ENCODE measurements at regions not wholly inside any gene's neighbourhood (a gene's known extent, or its start where the extent isn't known, plus 50 kb on each side); places are given as distances from the start of the nearest gene placed in this dataset.

GRCh38 chr5:165781738-165782137 lies 2276.3 kb downstream of the MAT2B start:
- DNase-seq: no peak

- DNase-seq: no peak
Observed at GRCh38 chr5:165783024-165783423, 2277.6 kb downstream of the MAT2B start.

GRCh38 chr5:165786073-165786472 lies 2280.7 kb downstream of the MAT2B start:
- no peak for DNase-seq

- no peak for DNase-seq
Observed at GRCh38 chr5:165795073-165795472, 2289.7 kb downstream of the MAT2B start.

- no peak for DNase-seq
Observed at GRCh38 chr5:165805756-165806155, 2300.3 kb downstream of the MAT2B start.

- no peak for DNase-seq
Observed at GRCh38 chr5:165808335-165808734, 2302.9 kb downstream of the MAT2B start.

- no peak for DNase-seq
Observed at GRCh38 chr5:165809914-165810313, 2304.5 kb downstream of the MAT2B start.

- DNase-seq: no peak
Observed at GRCh38 chr5:165829504-165829903, 2324.1 kb downstream of the MAT2B start.

GRCh38 chr5:165834891-165835290 lies 2329.5 kb downstream of the MAT2B start:
- DNase-seq: no peak

GRCh38 chr5:165836046-165836445 lies 2330.6 kb downstream of the MAT2B start:
- DNase-seq: no peak

GRCh38 chr5:165837286-165837685 lies 2331.9 kb downstream of the MAT2B start:
- DNase-seq: no peak

- DNase-seq: no peak
Observed at GRCh38 chr5:165844571-165844970, 2339.2 kb downstream of the MAT2B start.

GRCh38 chr5:165858118-165858517 lies 2352.7 kb downstream of the MAT2B start:
- no peak for DNase-seq

GRCh38 chr5:165859251-165859650 lies 2353.8 kb downstream of the MAT2B start:
- no peak for DNase-seq

GRCh38 chr5:165863239-165863638 lies 2357.8 kb downstream of the MAT2B start:
- DNase-seq: no peak

- DNase-seq: no peak
Observed at GRCh38 chr5:165871291-165871690, 2365.9 kb downstream of the MAT2B start.

GRCh38 chr5:165874851-165875250 lies 2369.4 kb downstream of the MAT2B start:
- DNase-seq: no peak

GRCh38 chr5:165876538-165876937 lies 2371.1 kb downstream of the MAT2B start:
- DNase-seq: no peak

- no peak for DNase-seq
Observed at GRCh38 chr5:165877475-165877874, 2372.1 kb downstream of the MAT2B start.

- no peak for DNase-seq
Observed at GRCh38 chr5:165881259-165881658, 2375.8 kb downstream of the MAT2B start.

- no peak for DNase-seq
Observed at GRCh38 chr5:165882099-165882498, 2376.7 kb downstream of the MAT2B start.

- DNase-seq: no peak
Observed at GRCh38 chr5:165885623-165886350, 2380.4 kb downstream of the MAT2B start.

- DNase-seq: no peak
Observed at GRCh38 chr5:165887147-165887546, 2381.7 kb downstream of the MAT2B start.

GRCh38 chr5:165892383-165892782 lies 2387.0 kb downstream of the MAT2B start:
- DNase-seq: no peak

GRCh38 chr5:165894916-165895315 lies 2389.5 kb downstream of the MAT2B start:
- no peak for DNase-seq
